ENCODE measurements at regions not wholly inside any gene's neighbourhood (a gene's known extent, or its start where the extent isn't known, plus 50 kb on each side); places are given as distances from the start of the nearest gene placed in this dataset.

GRCh38 chr2:8513601-8514273, 168.1 kb upstream of the ID2 start:
- TF ChIP-seq SIN3A (IDR thresholded peaks at IDR 0.05; ENCODE audit: borderline replicate concordance, insufficient read depth, low read length), result no peak
- no peak for TF ChIP-seq TAF1 (IDR thresholded peaks at IDR 0.05; ENCODE audit: borderline replicate concordance, insufficient read depth, low read length)
- no peak for TF ChIP-seq POLR2AphosphoS5 (IDR thresholded peaks at IDR 0.05; ENCODE audit: low read depth, low read length)
- TF ChIP-seq, protein P1, sequence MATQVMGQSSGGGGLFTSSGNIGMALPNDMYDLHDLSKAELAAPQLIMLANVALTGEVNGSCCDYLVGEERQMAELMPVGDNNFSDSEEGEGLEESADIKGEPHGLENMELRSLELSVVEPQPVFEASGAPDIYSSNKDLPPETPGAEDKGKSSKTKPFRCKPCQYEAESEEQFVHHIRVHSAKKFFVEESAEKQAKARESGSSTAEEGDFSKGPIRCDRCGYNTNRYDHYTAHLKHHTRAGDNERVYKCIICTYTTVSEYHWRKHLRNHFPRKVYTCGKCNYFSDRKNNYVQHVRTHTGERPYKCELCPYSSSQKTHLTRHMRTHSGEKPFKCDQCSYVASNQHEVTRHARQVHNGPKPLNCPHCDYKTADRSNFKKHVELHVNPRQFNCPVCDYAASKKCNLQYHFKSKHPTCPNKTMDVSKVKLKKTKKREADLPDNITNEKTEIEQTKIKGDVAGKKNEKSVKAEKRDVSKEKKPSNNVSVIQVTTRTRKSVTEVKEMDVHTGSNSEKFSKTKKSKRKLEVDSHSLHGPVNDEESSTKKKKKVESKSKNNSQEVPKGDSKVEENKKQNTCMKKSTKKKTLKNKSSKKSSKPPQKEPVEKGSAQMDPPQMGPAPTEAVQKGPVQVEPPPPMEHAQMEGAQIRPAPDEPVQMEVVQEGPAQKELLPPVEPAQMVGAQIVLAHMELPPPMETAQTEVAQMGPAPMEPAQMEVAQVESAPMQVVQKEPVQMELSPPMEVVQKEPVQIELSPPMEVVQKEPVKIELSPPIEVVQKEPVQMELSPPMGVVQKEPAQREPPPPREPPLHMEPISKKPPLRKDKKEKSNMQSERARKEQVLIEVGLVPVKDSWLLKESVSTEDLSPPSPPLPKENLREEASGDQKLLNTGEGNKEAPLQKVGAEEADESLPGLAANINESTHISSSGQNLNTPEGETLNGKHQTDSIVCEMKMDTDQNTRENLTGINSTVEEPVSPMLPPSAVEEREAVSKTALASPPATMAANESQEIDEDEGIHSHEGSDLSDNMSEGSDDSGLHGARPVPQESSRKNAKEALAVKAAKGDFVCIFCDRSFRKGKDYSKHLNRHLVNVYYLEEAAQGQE (IDR thresholded peaks at IDR 0.05; ENCODE audit: insufficient read depth in 1 of 2, low read depth in 2 of 2, low read length in 2 of 2), result no peak
- no peak for TF ChIP-seq FOXP2 (optimal IDR thresholded peaks at IDR 0.05; ENCODE audit: borderline replicate concordance, extremely low read depth, extremely low read length, insufficient read depth)

DNA sequence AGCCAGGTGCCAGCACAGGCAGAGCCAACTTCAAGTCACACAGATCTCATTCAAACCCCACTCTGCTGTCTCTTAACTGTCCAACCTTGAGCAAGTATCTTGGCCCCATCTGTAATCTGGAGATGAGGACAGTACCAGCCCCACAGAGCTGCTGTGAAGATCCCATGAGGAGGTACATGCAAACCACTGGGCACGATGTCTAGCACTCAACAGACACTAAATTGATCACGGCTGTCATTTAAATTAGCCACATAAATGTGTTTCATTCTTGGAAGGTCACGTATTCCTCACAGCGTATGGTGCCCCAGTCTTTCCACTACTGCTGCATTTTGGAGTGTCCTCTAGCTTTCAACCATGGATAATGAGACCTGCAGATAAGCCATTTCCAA, 167.6 kb upstream of the ID2 start:
- TF ChIP-seq, protein P1 (IDR thresholded peaks at IDR 0.05; ENCODE audit: insufficient read depth in 1 of 2, low read depth in 2 of 2, low read length in 2 of 2), result no peak
- no peak for TF ChIP-seq POLR2AphosphoS5 (IDR thresholded peaks at IDR 0.05; ENCODE audit: low read depth, low read length)
- no peak for TF ChIP-seq FOXP2 (optimal IDR thresholded peaks at IDR 0.05; ENCODE audit: borderline replicate concordance, extremely low read depth, extremely low read length, insufficient read depth)
- TF ChIP-seq TAF1 (IDR thresholded peaks at IDR 0.05; ENCODE audit: borderline replicate concordance, insufficient read depth, low read length), result no peak
- no peak for TF ChIP-seq SIN3A (IDR thresholded peaks at IDR 0.05; ENCODE audit: borderline replicate concordance, insufficient read depth, low read length)

DNA sequence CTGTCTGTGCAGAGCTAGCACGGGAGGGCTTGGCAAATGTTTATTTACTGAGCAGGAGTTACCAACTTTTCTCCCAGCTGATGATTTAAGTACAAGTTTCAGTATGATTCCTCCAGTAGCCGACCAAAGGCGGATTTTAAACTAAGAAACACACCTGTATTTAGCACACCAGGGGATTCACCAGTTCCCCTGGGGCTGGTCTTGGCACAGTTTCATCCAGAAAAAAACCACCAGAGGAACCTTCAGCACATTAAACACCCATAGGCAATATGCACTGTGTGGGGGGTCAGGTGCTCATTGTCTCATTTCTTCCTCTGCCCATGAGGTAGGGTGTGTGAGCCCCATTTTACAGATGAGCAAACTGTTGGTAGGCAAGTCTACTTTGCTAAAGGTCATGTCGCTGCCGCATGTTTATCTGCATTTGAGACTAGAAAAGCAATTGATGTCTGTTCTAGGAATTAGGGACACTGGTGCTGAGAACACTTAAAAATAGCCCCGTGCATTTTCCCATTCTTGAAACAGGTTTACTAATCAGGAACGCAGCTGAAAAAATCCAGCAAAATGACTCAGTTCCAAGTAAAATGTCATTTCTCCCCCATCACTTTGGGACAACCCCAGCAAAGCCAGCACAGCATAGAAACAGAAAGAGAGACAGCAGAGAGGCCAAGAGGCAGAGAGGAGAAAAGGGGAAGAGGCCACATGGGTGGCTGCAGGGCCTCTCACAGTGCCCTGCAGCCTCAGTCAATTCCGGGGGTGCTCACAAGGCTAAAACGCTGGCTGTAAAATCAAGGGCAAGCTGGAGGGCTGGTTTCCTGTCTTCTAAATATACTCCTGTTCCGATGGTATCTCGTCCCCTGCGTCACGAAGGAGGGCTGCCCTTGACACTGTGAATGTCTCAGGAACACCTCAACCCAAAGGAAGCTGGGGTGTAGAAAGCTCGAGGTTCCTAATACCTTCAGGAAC, 166.8 kb upstream of the ID2 start:
- no peak for TF ChIP-seq SIN3A (IDR thresholded peaks at IDR 0.05; ENCODE audit: borderline replicate concordance, insufficient read depth, low read length)
- TF ChIP-seq, protein P1 (IDR thresholded peaks at IDR 0.05; ENCODE audit: insufficient read depth in 1 of 2, low read depth in 2 of 2, low read length in 2 of 2), result no peak
- no peak for TF ChIP-seq TAF1 (IDR thresholded peaks at IDR 0.05; ENCODE audit: borderline replicate concordance, insufficient read depth, low read length)
- no peak for TF ChIP-seq POLR2AphosphoS5 (IDR thresholded peaks at IDR 0.05; ENCODE audit: low read depth, low read length)
- no peak for TF ChIP-seq FOXP2 (optimal IDR thresholded peaks at IDR 0.05; ENCODE audit: borderline replicate concordance, extremely low read depth, extremely low read length, insufficient read depth)

DNA sequence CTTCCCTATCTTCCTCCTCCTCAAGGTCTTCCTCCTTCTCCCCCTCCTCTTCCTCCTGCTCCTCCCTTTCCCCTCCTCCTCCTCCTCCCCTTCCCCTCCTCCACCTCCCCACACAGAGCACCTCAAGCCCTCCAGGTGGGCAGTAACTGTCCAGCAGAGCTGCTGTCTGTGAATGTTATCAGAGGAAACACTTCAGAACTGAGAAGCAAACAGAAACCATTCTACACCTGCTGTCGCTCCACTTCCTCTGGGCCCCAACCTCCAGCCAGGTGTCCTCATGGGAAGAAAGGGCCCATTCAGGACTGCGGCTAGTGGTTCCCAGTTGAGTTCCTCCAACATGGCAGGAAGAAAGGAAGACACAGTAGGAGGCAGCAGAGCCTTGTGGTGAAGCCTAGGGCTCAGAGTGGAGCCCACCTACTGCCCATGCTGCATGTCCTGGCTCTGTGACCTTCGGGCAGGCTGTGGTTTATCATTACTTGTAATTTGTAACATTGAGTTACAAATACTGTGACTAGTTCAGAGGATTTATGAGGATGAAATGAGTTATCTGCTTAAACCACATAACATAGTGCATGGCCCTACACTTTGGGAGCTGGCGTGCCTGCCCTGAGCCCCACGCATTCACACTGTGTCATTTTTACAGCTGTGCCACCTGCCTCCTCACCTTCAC, 165.9 kb upstream of the ID2 start:
- TF ChIP-seq, protein P1 (IDR thresholded peaks at IDR 0.05; ENCODE audit: insufficient read depth in 1 of 2, low read depth in 2 of 2, low read length in 2 of 2), result peak in 1 of 2 experiments; percentile 40; a peak in 1 of 4 replicates
- TF ChIP-seq TAF1 (IDR thresholded peaks at IDR 0.05; ENCODE audit: borderline replicate concordance, insufficient read depth, low read length), result no peak
